GM12878 (cell line): ENCODE measurements at regions not wholly inside any gene's neighbourhood (a gene's known extent, or its start where the extent isn't known, plus 50 kb on each side); places are given as distances from the start of the nearest gene placed in this dataset.

Experiments
- ATAC-seq: fragments of 200-7000 bp; cut with Tn5 transposase; 3 replicates; pipeline ENCODE4 v1.9.1; 2020; ENCODE audit warnings: mild to moderate bottlenecking, moderate library complexity
- BruUV-seq: library from RNA; stranded (reverse); fragments of 400-500 nt; replicated peaks from 2 replicates; lab custom pipeline; 2021; lab: Mats Ljungman, UMichigan
- CTCF ChIA-PET: fragments of 300-600 bp; sonication (Branson Sonifier 250); formaldehyde crosslinking; extraction: SDS; loops from one replicate; lab custom pipeline; 2021; ENCODE audit warnings: inconsistent platforms; lab: Yijun Ruan, JAX
- POLR2A ChIA-PET: fragments of 350-600 bp; formaldehyde crosslinking; extraction: SDS; loops from one replicate; lab custom pipeline; 2021; ENCODE audit warnings: inconsistent platforms; lab: Charles Lee
- RAD21 ChIA-PET: fragments of 300-600 bp; sonication (Branson Sonifier 250); formaldehyde crosslinking; loops from one replicate; lab custom pipeline; 2023; ENCODE audit warnings: antibody characterized with exemption; ENCODE audit not compliant: unreplicated experiment; lab: Charles Lee
- SMC1A ChIA-PET: fragments of 300-600 bp; sonication (Branson Sonifier 250); formaldehyde crosslinking; loops from one replicate; lab custom pipeline; 2023; ENCODE audit not compliant: unreplicated experiment, uncharacterized antibody; lab: Charles Lee
- DNase-seq: peaks from one replicate; pipeline ENCODE4 v3.0.0-alpha.2; 2011; ENCODE audit warnings: low read depth, low spot score
- FAIRE-seq: peaks from 3 replicates; lab custom pipeline; 2011; peaks lifted over from hg19 to GRCh38; lab: Jason Lieb, UNC
- H2AFZ ChIP-seq: 2 replicates; pipeline ENCODE4 v1.6.0; 2011; ENCODE audit warnings: low read depth, low read length, control low read depth; ENCODE audit not compliant: control insufficient read depth
- H3K27ac ChIP-seq: 2 replicates; pipeline ENCODE4 v1.5.1; 2011; ENCODE audit warnings: control low read depth; ENCODE audit not compliant: control insufficient read depth, insufficient read depth
- H3K27me3 ChIP-seq, 2 experiments: replicated peaks in 1 of 2; 2 replicates each; pipeline versions ENCODE4 v1.6.0 to v1.6.1; 2011; ENCODE audit warnings: low read length in 1 of 2; ENCODE audit not compliant: control insufficient read depth in 2 of 2, insufficient read depth in 2 of 2
- H3K36me3 ChIP-seq, 2 experiments: 2 replicates each; pipeline ENCODE4 v1.5.1; 2011; ENCODE audit warnings: low read length in 1 of 2; ENCODE audit not compliant: control insufficient read depth in 2 of 2, insufficient read depth in 2 of 2
- H3K4me1 ChIP-seq: 2 replicates; pipeline ENCODE4 v1.6.1; 2011; ENCODE audit warnings: mild to moderate bottlenecking, low read length, moderate library complexity, mixed read lengths; ENCODE audit not compliant: control insufficient read depth, insufficient read depth
- H3K4me2 ChIP-seq: 2 replicates; pipeline ENCODE4 v1.6.0; 2011; ENCODE audit warnings: control low read depth; ENCODE audit not compliant: control insufficient read depth, insufficient read depth
- H3K4me3 ChIP-seq: fragments of 200-600 bp; sonication (generic); 2 replicates; pipeline ENCODE4 v1.5.1; 2016
- H3K79me2 ChIP-seq: 2 replicates; pipeline ENCODE4 v1.6.0; 2011; ENCODE audit warnings: low read length; ENCODE audit not compliant: control insufficient read depth, insufficient read depth
- H3K9ac ChIP-seq: 2 replicates; pipeline ENCODE4 v1.8.0; 2011; ENCODE audit warnings: low read length, control low read depth, mixed read lengths; ENCODE audit not compliant: control insufficient read depth, insufficient read depth
- H3K9me3 ChIP-seq: replicated peaks from 3 replicates; pipeline ENCODE4 v1.5.1; 2011; ENCODE audit warnings: mild to moderate bottlenecking, low read length; ENCODE audit not compliant: control insufficient read depth, insufficient read depth
- H4K20me1 ChIP-seq: 2 replicates; pipeline ENCODE4 v1.6.0; 2011; ENCODE audit not compliant: control insufficient read depth, insufficient read depth
- BMI1 ChIP-seq: fragments of 450-650 bp; IDR thresholded peaks from 2 replicates; pipeline ENCODE4 v1.6.1; 2016; ENCODE audit warnings: mild to moderate bottlenecking, moderate library complexity, borderline replicate concordance
- CHD4 ChIP-seq: fragments of 200-600 bp; sonication (generic); IDR thresholded peaks from 2 replicates; pipeline ENCODE4 v1.6.1; 2016; ENCODE audit warnings: mild to moderate bottlenecking
- E4F1 ChIP-seq: fragments of 450-650 bp; IDR thresholded peaks from 2 replicates; pipeline ENCODE4 v1.6.1; 2018; ENCODE audit warnings: borderline replicate concordance, mild to moderate bottlenecking; ENCODE audit not compliant: partially characterized antibody
- HDAC2 ChIP-seq: fragments of 200-600 bp; sonication (generic); IDR thresholded peaks from 2 replicates; pipeline ENCODE4 v1.6.1; 2017
- HDGF ChIP-seq: fragments of 450-650 bp; IDR thresholded peaks from 2 replicates; pipeline ENCODE4 v1.6.1; 2016; ENCODE audit warnings: antibody characterized with exemption
- PAX8 ChIP-seq: fragments of 450-650 bp; IDR thresholded peaks from 2 replicates; pipeline ENCODE4 v1.6.1; 2017; ENCODE audit warnings: mild to moderate bottlenecking, moderate library complexity
- RBBP5 ChIP-seq: fragments of 200-600 bp; sonication (generic); conservative IDR thresholded peaks from 2 replicates; pipeline ENCODE4 v1.6.1; 2016
- STAT3 ChIP-seq: IDR thresholded peaks from 2 replicates; pipeline ENCODE4 v1.6.1; 2011; ENCODE audit warnings: low read depth, low read length, improper control_type of control experiment
- SUZ12 ChIP-seq: fragments of 200-600 bp; sonication (generic); IDR thresholded peaks from one replicate; pipeline ENCODE4 v1.6.1; 2018; ENCODE audit warnings: antibody characterized with exemption, mild to moderate bottlenecking; ENCODE audit not compliant: unreplicated experiment
- ZZZ3 ChIP-seq: IDR thresholded peaks from 2 replicates; pipeline ENCODE4 v1.6.1; 2011; ENCODE audit warnings: low read depth; ENCODE audit not compliant: control insufficient read depth, insufficient read length
- WGBS: methylation state at CpG from one replicate; pipeline ENCODE4 v1.1.6; 2016; ENCODE audit warnings: low lambda C conversion rate; ENCODE audit not compliant: insufficient replicate concordance, insufficient coverage; ENCODE audit errors: missing lambda C conversion rate; 5-methylcytosine and 5-hydroxymethylcytosine counted together
- in situ Hi-C: fragments of 300-500 bp; cut with MboI; formaldehyde crosslinking; loops from 9 replicates; pipeline ENCODE4 v1.14.3; 2018; ENCODE audit warnings: mixed read lengths
- intact Hi-C: fragments of 100-400 bp; cut with micrococcal nuclease; formaldehyde crosslinking; loops from one replicate; pipeline ENCODE4 v1.14.2; 2022; ENCODE audit not compliant: unreplicated experiment
- TF ChIP-seq, protein P1 (sequence below): fragments of 450-650 bp; IDR thresholded peaks from 2 replicates; pipeline ENCODE4 v1.6.1; 2017; ENCODE audit warnings: mild to moderate bottlenecking, moderate library complexity
- TF ChIP-seq, protein P2 (sequence below): fragments of 450-650 bp; IDR thresholded peaks from 2 replicates; pipeline ENCODE4 v1.6.1; 2017; ENCODE audit warnings: mild to moderate bottlenecking

- no peak for FAIRE-seq
These were observed 172.4 kb upstream of the SPOPL start for GRCh38 chr2:138329162-138329561.

DNA sequence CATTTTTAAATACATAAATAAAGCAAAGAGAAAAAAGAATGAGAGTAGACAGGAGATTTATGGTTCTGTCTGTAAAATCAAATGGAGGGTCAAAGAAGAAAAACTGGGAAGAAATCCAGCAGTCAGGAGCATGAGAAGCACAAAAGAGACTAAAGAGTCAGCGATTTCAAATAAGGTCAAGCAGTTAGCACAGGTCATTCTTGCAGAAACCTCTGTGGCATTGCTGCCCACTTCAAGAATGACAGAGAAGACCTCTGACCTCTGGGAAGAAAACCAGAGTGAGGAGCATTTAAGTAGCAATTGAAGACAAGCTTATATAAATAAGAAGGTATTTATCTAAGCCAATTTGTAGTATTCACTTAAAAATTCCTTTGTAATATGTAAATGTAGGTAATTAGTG, 172.0 kb upstream of the SPOPL start:
- Histone ChIP-seq H2AFZ (no peak overlapping the region), H3K36me3 (no peaks in the 10 kb centered on the region), H3K4me3 (no peak overlapping the region), H3K79me2 (no peaks in the 10 kb centered on the region), H3K4me2 (no peak overlapping the region), H3K4me1 (no peaks in the 10 kb centered on the region), H4K20me1 (no peaks in the 10 kb centered on the region), H3K9ac (no peak overlapping the region), H3K27me3 (no peaks in the 10 kb centered on the region), H3K9me3 (no peaks in the 10 kb centered on the region), H3K27ac (no peak overlapping the region)
- FAIRE-seq (no peak), DNase-seq (no peak), ATAC-seq (no peak)
- ChIA-PET SMC1A (interaction anchor here (0.7 to 1.5 kb wide), 3 partner anchors 8 to 19 kb away, joined by 3 to 6 read pairs (median 3); no protein-coding TSS in a partner anchor), POLR2A (no interaction called here), CTCF (no interaction called here), RAD21 (no interaction called here)
- intact Hi-C loops: no loop called here
- in situ Hi-C loops: no loop called here
- WGBS: 45% methylated on average over 1 of the region's 1 CpG
- no TSS peak for BruUV-seq
- TF ChIP-seq, protein P1, sequence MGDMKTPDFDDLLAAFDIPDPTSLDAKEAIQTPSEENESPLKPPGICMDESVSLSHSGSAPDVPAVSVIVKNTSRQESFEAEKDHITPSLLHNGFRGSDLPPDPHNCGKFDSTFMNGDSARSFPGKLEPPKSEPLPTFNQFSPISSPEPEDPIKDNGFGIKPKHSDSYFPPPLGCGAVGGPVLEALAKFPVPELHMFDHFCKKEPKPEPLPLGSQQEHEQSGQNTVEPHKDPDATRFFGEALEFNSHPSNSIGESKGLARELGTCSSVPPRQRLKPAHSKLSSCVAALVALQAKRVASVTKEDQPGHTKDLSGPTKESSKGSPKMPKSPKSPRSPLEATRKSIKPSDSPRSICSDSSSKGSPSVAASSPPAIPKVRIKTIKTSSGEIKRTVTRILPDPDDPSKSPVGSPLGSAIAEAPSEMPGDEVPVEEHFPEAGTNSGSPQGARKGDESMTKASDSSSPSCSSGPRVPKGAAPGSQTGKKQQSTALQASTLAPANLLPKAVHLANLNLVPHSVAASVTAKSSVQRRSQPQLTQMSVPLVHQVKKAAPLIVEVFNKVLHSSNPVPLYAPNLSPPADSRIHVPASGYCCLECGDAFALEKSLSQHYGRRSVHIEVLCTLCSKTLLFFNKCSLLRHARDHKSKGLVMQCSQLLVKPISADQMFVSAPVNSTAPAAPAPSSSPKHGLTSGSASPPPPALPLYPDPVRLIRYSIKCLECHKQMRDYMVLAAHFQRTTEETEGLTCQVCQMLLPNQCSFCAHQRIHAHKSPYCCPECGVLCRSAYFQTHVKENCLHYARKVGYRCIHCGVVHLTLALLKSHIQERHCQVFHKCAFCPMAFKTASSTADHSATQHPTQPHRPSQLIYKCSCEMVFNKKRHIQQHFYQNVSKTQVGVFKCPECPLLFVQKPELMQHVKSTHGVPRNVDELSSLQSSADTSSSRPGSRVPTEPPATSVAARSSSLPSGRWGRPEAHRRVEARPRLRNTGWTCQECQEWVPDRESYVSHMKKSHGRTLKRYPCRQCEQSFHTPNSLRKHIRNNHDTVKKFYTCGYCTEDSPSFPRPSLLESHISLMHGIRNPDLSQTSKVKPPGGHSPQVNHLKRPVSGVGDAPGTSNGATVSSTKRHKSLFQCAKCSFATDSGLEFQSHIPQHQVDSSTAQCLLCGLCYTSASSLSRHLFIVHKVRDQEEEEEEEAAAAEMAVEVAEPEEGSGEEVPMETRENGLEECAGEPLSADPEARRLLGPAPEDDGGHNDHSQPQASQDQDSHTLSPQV: no peak
- no peak for TF ChIP-seq HDGF
- TF ChIP-seq BMI1: no peak
- TF ChIP-seq, protein P2, sequence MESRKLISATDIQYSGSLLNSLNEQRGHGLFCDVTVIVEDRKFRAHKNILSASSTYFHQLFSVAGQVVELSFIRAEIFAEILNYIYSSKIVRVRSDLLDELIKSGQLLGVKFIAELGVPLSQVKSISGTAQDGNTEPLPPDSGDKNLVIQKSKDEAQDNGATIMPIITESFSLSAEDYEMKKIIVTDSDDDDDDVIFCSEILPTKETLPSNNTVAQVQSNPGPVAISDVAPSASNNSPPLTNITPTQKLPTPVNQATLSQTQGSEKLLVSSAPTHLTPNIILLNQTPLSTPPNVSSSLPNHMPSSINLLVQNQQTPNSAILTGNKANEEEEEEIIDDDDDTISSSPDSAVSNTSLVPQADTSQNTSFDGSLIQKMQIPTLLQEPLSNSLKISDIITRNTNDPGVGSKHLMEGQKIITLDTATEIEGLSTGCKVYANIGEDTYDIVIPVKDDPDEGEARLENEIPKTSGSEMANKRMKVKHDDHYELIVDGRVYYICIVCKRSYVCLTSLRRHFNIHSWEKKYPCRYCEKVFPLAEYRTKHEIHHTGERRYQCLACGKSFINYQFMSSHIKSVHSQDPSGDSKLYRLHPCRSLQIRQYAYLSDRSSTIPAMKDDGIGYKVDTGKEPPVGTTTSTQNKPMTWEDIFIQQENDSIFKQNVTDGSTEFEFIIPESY: no peak
- TF ChIP-seq HDAC2: no peak
- no peak for TF ChIP-seq E4F1
- no peak for TF ChIP-seq PAX8
- TF ChIP-seq CHD4: no peak
- no peak for TF ChIP-seq SUZ12

More at GRCh38 chr2:138329162-138329561, 172.4 kb upstream of the SPOPL start:
- in situ Hi-C loops: no loop called here
- no peak overlapping the region for H3K4me2 ChIP-seq
- POLR2A ChIA-PET: no interaction called here
- H3K36me3 ChIP-seq: no peaks in the 10 kb centered on the region
- no peaks in the 10 kb centered on the region for H3K79me2 ChIP-seq
- DNase-seq: no peak
- SMC1A ChIA-PET: no interaction called here
- TF ChIP-seq ZZZ3: no peak
- no peak for TF ChIP-seq STAT3
- TF ChIP-seq RBBP5: no peak
- BruUV-seq: no TSS peak
- ATAC-seq: no peak
- H3K9ac ChIP-seq: no peak overlapping the region
- WGBS: 67% methylated on average over 3 of the region's 3 CpGs
- intact Hi-C loops: no loop called here
- no peaks in the 10 kb centered on the region for H4K20me1 ChIP-seq
- H3K4me1 ChIP-seq: no peaks in the 10 kb centered on the region
- H3K27ac ChIP-seq: no peak overlapping the region
- CTCF ChIA-PET: no interaction called here
- H2AFZ ChIP-seq: no peak overlapping the region
- no peaks in the 10 kb centered on the region for H3K27me3 ChIP-seq
- no peak overlapping the region for H3K4me3 ChIP-seq
- RAD21 ChIA-PET: no interaction called here
- no peaks in the 10 kb centered on the region for H3K9me3 ChIP-seq
